Naive thymus-derived CD4-positive, alpha-beta T cell (primary cell): ENCODE measurements at regions not wholly inside any gene's neighbourhood (a gene's known extent, or its start where the extent isn't known, plus 50 kb on each side); places are given as distances from the start of the nearest gene placed in this dataset.
A peak's percentile ranks its signal among the peaks of the same experiment; 100 is the strongest.

Experiments
- ATAC-seq: fragments of 150-1000 bp; cut with Tn5 transposase; 2 replicates; pipeline ENCODE4 v1.10.0; 2021; ENCODE audit warnings: mild to moderate bottlenecking, moderate library complexity
- CTCF ChIA-PET: fragments of 350-600 bp; sonication (Branson Sonifier 250); formaldehyde crosslinking; loops from one replicate; lab custom pipeline; 2021; ENCODE audit warnings: antibody characterized with exemption; lab: Charles Lee
- POLR2A ChIA-PET: fragments of 350-600 bp; sonication (Branson Sonifier 250); formaldehyde crosslinking; loops from one replicate; lab custom pipeline; 2021; ENCODE audit warnings: antibody characterized with exemption, inconsistent platforms; lab: Charles Lee
- DNase-seq, 9 donors: peaks; one replicate each; pipeline versions ENCODE4 v3.0.0 to v3.0.0-alpha.2; 2020 to 2022; ENCODE audit warnings: mixed read lengths in 1 of 9
- H3K27ac ChIP-seq: one replicate; pipeline ENCODE4 v1.7.0; 2013; ENCODE audit warnings: mild to moderate bottlenecking, low read depth, low read length, moderate library complexity
- H3K27me3 ChIP-seq, 2 donors: one replicate each; pipeline ENCODE4 v1.7.0; 2013; ENCODE audit warnings: low read length in 2 of 2, mild to moderate bottlenecking in 2 of 2, moderate library complexity in 2 of 2; ENCODE audit not compliant: control insufficient read depth in 2 of 2, insufficient read depth in 2 of 2
- H3K36me3 ChIP-seq, 3 experiments: 1 replicate in 2 of 3; 2 replicates in 1 of 3; pipeline ENCODE4 v1.7.0; 2013; ENCODE audit warnings: low read length in 3 of 3, mild to moderate bottlenecking in 3 of 3, moderate library complexity in 1 of 3; ENCODE audit not compliant: insufficient read depth in 3 of 3, control insufficient read depth in 2 of 3
- H3K4me1 ChIP-seq, 2 donors: one replicate each; pipeline ENCODE4 v1.7.0; 2013; ENCODE audit warnings: low read length in 2 of 2, mild to moderate bottlenecking in 2 of 2, moderate library complexity in 1 of 2; ENCODE audit not compliant: control insufficient read depth in 2 of 2, insufficient read depth in 2 of 2
- H3K4me3 ChIP-seq: 2 replicates; pipeline ENCODE4 v1.7.0; 2013; ENCODE audit warnings: mild to moderate bottlenecking, low read length
- H3K9me3 ChIP-seq, 3 experiments: 1 replicate in 2 of 3; 2 replicates in 1 of 3; pipeline ENCODE4 v1.7.0; 2013; ENCODE audit warnings: low read length in 3 of 3; ENCODE audit not compliant: control insufficient read depth in 2 of 3
- H3K27ac Mint-ChIP-seq, 9 donors: one replicate each; pipeline ENCODE4 v1.8.0; 2020 to 2022; ENCODE audit warnings: mixed read lengths in 9 of 9, mild to moderate bottlenecking in 8 of 9, moderate library complexity in 5 of 9, inconsistent platforms in 2 of 9
- H3K27me3 Mint-ChIP-seq, 5 donors: one replicate each; pipeline ENCODE4 v1.8.0; 2021 to 2022; ENCODE audit warnings: mixed read lengths in 5 of 5, mild to moderate bottlenecking in 1 of 5
- H3K36me3 Mint-ChIP-seq, 5 donors: one replicate each; pipeline ENCODE4 v1.8.0; 2020 to 2022; ENCODE audit warnings: mixed read lengths in 5 of 5, mild to moderate bottlenecking in 3 of 5, inconsistent platforms in 1 of 5
- H3K4me1 Mint-ChIP-seq, 7 donors: one replicate each; pipeline ENCODE4 v1.8.0; 2020 to 2022; ENCODE audit warnings: mixed read lengths in 7 of 7, mild to moderate bottlenecking in 3 of 7, inconsistent platforms in 1 of 7
- H3K4me3 Mint-ChIP-seq, 10 donors: one replicate each; pipeline ENCODE4 v1.8.0; 2020 to 2022; ENCODE audit warnings: mild to moderate bottlenecking in 10 of 10, mixed read lengths in 10 of 10, moderate library complexity in 6 of 10, inconsistent platforms in 2 of 10
- H3K9me3 Mint-ChIP-seq, 11 donors: one replicate each; pipeline ENCODE4 v1.8.0; 2020 to 2022; ENCODE audit warnings: mixed read lengths in 11 of 11, mild to moderate bottlenecking in 4 of 11, inconsistent platforms in 1 of 11, moderate library complexity in 1 of 11
- intact Hi-C, 2 donors: fragments of 100-400 bp; cut with micrococcal nuclease; formaldehyde crosslinking; loops; one replicate each; pipeline ENCODE4 v1.15.1; 2023

GRCh38 chr1:186750257-186750656 lies 70.0 kb upstream of the PTGS2 start:
- Mint-ChIP-seq H3K4me3 (no peak overlapping the region), H3K27me3 (peaks cover 0 to 5% (median under 1%) of the 10 kb centered on the region in 5 donors), H3K27ac (no peak overlapping the region), H3K36me3 (peaks cover 0 to 2% (median 0%) of the 10 kb centered on the region in 5 donors), H3K4me1 (no peaks in the 10 kb centered on the region), H3K9me3 (peaks cover 0 to 16% (median 6%) of the 10 kb centered on the region in 11 donors)
- ChIA-PET POLR2A (no interaction called here), CTCF (no interaction called here)
- ATAC-seq (no peak), DNase-seq (no peak)
- Histone ChIP-seq H3K4me3 (no peak overlapping the region), H3K27ac (no peak overlapping the region), H3K4me1 (no peaks in the 10 kb centered on the region), H3K27me3 (peaks cover 0 to 4% of the 10 kb centered on the region in 2 donors), H3K36me3 (no peaks in the 10 kb centered on the region), H3K9me3 (peaks cover 0 to 6% (median 0%) of the 10 kb centered on the region in 3 experiments)
- intact Hi-C loops, result no loop called here

- H3K27me3 Mint-ChIP-seq, result peaks cover 0 to 7% (median 0%) of the 10 kb centered on the region in 5 donors
- DNase-seq (no peak), ATAC-seq (no peak)
- POLR2A ChIA-PET, result no interaction called here
- intact Hi-C loops, result no loop called here
- Histone ChIP-seq H3K9me3 (peaks cover 0 to 6% (median 0%) of the 10 kb centered on the region in 3 experiments), H3K27ac (no peak overlapping the region), H3K27me3 (peaks cover 0 to 4% of the 10 kb centered on the region in 2 donors), H3K4me1 (no peaks in the 10 kb centered on the region), H3K36me3 (no peaks in the 10 kb centered on the region), H3K4me3 (no peak overlapping the region)
- H3K9me3 Mint-ChIP-seq, result peaks cover 0 to 16% (median 6%) of the 10 kb centered on the region in 11 donors
- H3K4me1 Mint-ChIP-seq, result no peaks in the 10 kb centered on the region
- CTCF ChIA-PET, result no interaction called here
- no peak overlapping the region for H3K4me3 Mint-ChIP-seq
- H3K27ac Mint-ChIP-seq, result no peak overlapping the region
- peaks cover 0 to 2% (median 0%) of the 10 kb centered on the region in 5 donors for H3K36me3 Mint-ChIP-seq
Measured at GRCh38 chr1:186749820-186750219, 69.6 kb upstream of the PTGS2 start.

- ATAC-seq (no peak), DNase-seq (no peak)
- Histone ChIP-seq H3K4me3 (no peak overlapping the region), H3K9me3 (peaks cover 0 to 6% (median 0%) of the 10 kb centered on the region in 3 experiments), H3K4me1 (no peaks in the 10 kb centered on the region), H3K27me3 (peaks cover 0 to 4% of the 10 kb centered on the region in 2 donors), H3K27ac (no peak overlapping the region), H3K36me3 (no peaks in the 10 kb centered on the region)
- Mint-ChIP-seq H3K36me3 (peaks cover 0 to 2% (median 0%) of the 10 kb centered on the region in 5 donors), H3K4me3 (no peak overlapping the region), H3K4me1 (no peaks in the 10 kb centered on the region), H3K27me3 (peaks cover 3 to 11% (median 3%) of the 10 kb centered on the region in 5 donors), H3K9me3 (peaks cover 0 to 16% (median 6%) of the 10 kb centered on the region in 11 donors), H3K27ac (no peak overlapping the region)
- intact Hi-C loops, result no loop called here
- ChIA-PET CTCF (no interaction called here), POLR2A (no interaction called here)
Measured at GRCh38 chr1:186747661-186748060, 67.4 kb upstream of the PTGS2 start.

- peaks cover 0 to 2% (median 0%) of the 10 kb centered on the region in 5 donors for H3K36me3 Mint-ChIP-seq
- peaks cover 0 to 16% (median 6%) of the 10 kb centered on the region in 11 donors for H3K9me3 Mint-ChIP-seq
- Histone ChIP-seq H3K9me3 (peaks cover 0 to 6% (median 0%) of the 10 kb centered on the region in 3 experiments), H3K27ac (no peak overlapping the region), H3K4me3 (no peak overlapping the region), H3K4me1 (no peaks in the 10 kb centered on the region), H3K27me3 (peaks cover 0 to 4% of the 10 kb centered on the region in 2 donors), H3K36me3 (no peaks in the 10 kb centered on the region)
- POLR2A ChIA-PET, result no interaction called here
- DNase-seq (no peak), ATAC-seq (no peak)
- peaks cover 3 to 9% (median 5%) of the 10 kb centered on the region in 5 donors for H3K27me3 Mint-ChIP-seq
- no peak overlapping the region for H3K27ac Mint-ChIP-seq
- peaks cover 0 to 3% (median 0%) of the 10 kb centered on the region in 7 donors for H3K4me1 Mint-ChIP-seq
- intact Hi-C loops, result no loop called here
- no peak overlapping the region for H3K4me3 Mint-ChIP-seq
- CTCF ChIA-PET, result no interaction called here
Measured at GRCh38 chr1:186745531-186746146, 65.4 kb upstream of the PTGS2 start.

- Mint-ChIP-seq H3K9me3 (peaks cover 0 to 2% (median 0%) of the 10 kb centered on the region in 11 donors), H3K36me3 (no peaks in the 10 kb centered on the region), H3K27me3 (peaks cover 3 to 12% (median 10%) of the 10 kb centered on the region in 5 donors), H3K4me1 (peaks cover 0 to 22% (median 5%) of the 10 kb centered on the region in 7 donors), H3K27ac (no peak overlapping the region), H3K4me3 (no peak overlapping the region)
- H3K9me3 ChIP-seq, result no peaks in the 10 kb centered on the region
- no peaks in the 10 kb centered on the region for H3K27me3 ChIP-seq
- DNase-seq, result no peak
- no peaks in the 10 kb centered on the region for H3K4me1 ChIP-seq
- ATAC-seq, result no peak
- H3K36me3 ChIP-seq, result no peaks in the 10 kb centered on the region
- intact Hi-C loops, result no loop called here
- H3K27ac ChIP-seq, result no peak overlapping the region
- no peak overlapping the region for H3K4me3 ChIP-seq
- ChIA-PET POLR2A (no interaction called here), CTCF (no interaction called here)
Measured at GRCh38 chr1:186741640-186742039, 61.4 kb upstream of the PTGS2 start.

- ATAC-seq (no peak), DNase-seq (no peak)
- Mint-ChIP-seq H3K4me3 (no peak overlapping the region), H3K9me3 (no peaks in the 10 kb centered on the region), H3K36me3 (no peaks in the 10 kb centered on the region), H3K27me3 (peaks cover 3 to 12% (median 10%) of the 10 kb centered on the region in 5 donors), H3K27ac (peak overlapping the region in 1 of 9 donors; percentile 40), H3K4me1 (peaks cover 0 to 22% (median 5%) of the 10 kb centered on the region in 7 donors)
- Histone ChIP-seq H3K27me3 (no peaks in the 10 kb centered on the region), H3K4me3 (no peak overlapping the region), H3K9me3 (no peaks in the 10 kb centered on the region), H3K27ac (no peak overlapping the region), H3K4me1 (no peaks in the 10 kb centered on the region), H3K36me3 (no peaks in the 10 kb centered on the region)
- POLR2A ChIA-PET, result no interaction called here
- intact Hi-C loops, result no loop called here
- CTCF ChIA-PET, result no interaction called here
Measured at GRCh38 chr1:186740324-186740723, 60.1 kb upstream of the PTGS2 start.

GRCh38 chr1:186739515-186739914 lies 59.3 kb upstream of the PTGS2 start:
- H3K27ac Mint-ChIP-seq, result peak overlapping the region in 1 of 9 donors; percentile 65
- ChIA-PET POLR2A (no interaction called here), CTCF (no interaction called here)
- intact Hi-C loops, result no loop called here
- H3K27me3 ChIP-seq, result no peaks in the 10 kb centered on the region
- H3K27ac ChIP-seq, result no peak overlapping the region
- H3K4me3 ChIP-seq, result no peak overlapping the region
- H3K27me3 Mint-ChIP-seq, result peaks cover 3 to 12% (median 10%) of the 10 kb centered on the region in 5 donors
- H3K9me3 Mint-ChIP-seq, result no peaks in the 10 kb centered on the region
- no peaks in the 10 kb centered on the region for H3K36me3 ChIP-seq
- H3K4me1 Mint-ChIP-seq, result peaks cover 0 to 22% (median 5%) of the 10 kb centered on the region in 7 donors
- H3K36me3 Mint-ChIP-seq, result no peaks in the 10 kb centered on the region
- ATAC-seq, result no peak
- no peaks in the 10 kb centered on the region for H3K9me3 ChIP-seq
- no peak overlapping the region for H3K4me3 Mint-ChIP-seq
- H3K4me1 ChIP-seq, result no peaks in the 10 kb centered on the region
- no peak for DNase-seq
